GM12865 (cell line): ENCODE measurements at regions not wholly inside any gene's neighbourhood (a gene's known extent, or its start where the extent isn't known, plus 50 kb on each side); places are given as distances from the start of the nearest gene placed in this dataset.

Source experiments
- DNase-seq: peaks from one replicate; pipeline ENCODE4 v3.0.0; 2010; ENCODE audit warnings: low read depth
- H3K4me3 ChIP-seq: 2 replicates; pipeline ENCODE4 v1.5.1; 2011; ENCODE audit warnings: mild to moderate bottlenecking, low read depth, low read length, control low read depth
- CTCF ChIP-seq: IDR thresholded peaks from 2 replicates; pipeline ENCODE4 v1.5.1; 2011; ENCODE audit warnings: low read length, control low read depth, low read depth, inconsistent platforms; ENCODE audit not compliant: insufficient read depth; ENCODE audit errors: missing control alignments

DNA sequence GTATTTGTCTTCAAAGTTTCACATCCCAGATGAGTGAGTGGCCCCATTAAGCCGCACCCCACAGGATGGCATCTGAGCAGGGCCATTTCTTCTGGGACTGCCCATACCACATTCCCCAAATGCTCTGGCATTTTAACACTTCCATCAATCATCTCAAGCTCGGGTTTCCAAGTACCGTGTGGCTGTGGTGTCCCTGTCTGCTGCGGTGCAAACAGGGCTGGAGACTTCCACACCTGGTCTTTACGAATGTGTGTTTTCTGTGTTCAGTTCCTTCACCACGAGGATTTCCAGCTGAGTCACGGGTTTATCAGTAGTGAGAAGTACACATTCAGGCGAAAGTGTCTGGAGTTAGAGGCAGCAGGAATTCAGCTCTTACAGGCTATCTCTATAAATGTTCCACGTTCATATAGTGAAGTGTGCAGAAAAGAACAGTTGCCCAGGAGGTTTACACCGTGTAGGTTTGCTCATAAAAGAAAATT, 195.2 kb downstream of the RHOU start:
- H3K4me3 ChIP-seq, result no peak overlapping the region
- no peak for TF ChIP-seq CTCF
- DNase-seq, result no peak

GRCh38 chr1:228933753-228934152, 198.5 kb downstream of the RHOU start:
- TF ChIP-seq CTCF, result no peak
- H3K4me3 ChIP-seq, result no peak overlapping the region
- no peak for DNase-seq

- H3K4me3 ChIP-seq, result no peak overlapping the region
- no peak for TF ChIP-seq CTCF
- DNase-seq, result no peak
These were observed 200.0 kb downstream of the RHOU start for GRCh38 chr1:228935198-228935663.

GRCh38 chr1:228935855-228936727, 200.8 kb downstream of the RHOU start:
- no peak overlapping the region for H3K4me3 ChIP-seq
- TF ChIP-seq CTCF, result no peak
- DNase-seq, result no peak

GRCh38 chr1:228936881-228937280, 201.6 kb downstream of the RHOU start:
- no peak for TF ChIP-seq CTCF
- H3K4me3 ChIP-seq, result no peak overlapping the region
- no peak for DNase-seq

DNA sequence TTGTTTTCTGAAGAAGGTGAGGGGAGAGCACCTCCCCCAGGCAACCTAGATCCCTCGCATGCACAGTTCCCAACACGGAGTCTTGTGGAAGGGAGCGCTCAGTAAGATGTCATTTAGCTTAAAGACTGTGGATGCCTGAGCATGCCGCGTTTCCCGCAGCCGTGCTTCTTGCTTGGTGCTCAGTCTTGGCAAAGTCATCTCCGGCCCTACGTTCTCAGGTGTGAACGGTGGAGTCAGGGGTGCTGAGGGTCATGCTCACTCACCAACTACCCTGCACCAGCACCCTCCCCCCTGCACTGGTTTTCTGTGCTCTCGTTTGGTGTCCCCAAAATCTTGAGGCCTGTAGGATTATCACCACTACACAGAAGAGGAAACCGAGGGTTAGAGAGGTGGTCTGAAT, 202.1 kb downstream of the RHOU start:
- no peak overlapping the region for H3K4me3 ChIP-seq
- TF ChIP-seq CTCF, result no peak
- no peak for DNase-seq
